GM12878 (cell line): ENCODE measurements at regions not wholly inside any gene's neighbourhood (a gene's known extent, or its start where the extent isn't known, plus 50 kb on each side); places are given as distances from the start of the nearest gene placed in this dataset.

Experiments used
- ATAC-seq: fragments of 200-7000 bp; cut with Tn5 transposase; 3 replicates; pipeline ENCODE4 v1.9.1; 2020; ENCODE audit warnings: mild to moderate bottlenecking, moderate library complexity
- BruUV-seq: library from RNA; stranded (reverse); fragments of 400-500 nt; replicated peaks from 2 replicates; lab custom pipeline; 2021; lab: Mats Ljungman, UMichigan
- CTCF ChIA-PET: fragments of 300-600 bp; sonication (Branson Sonifier 250); formaldehyde crosslinking; extraction: SDS; loops from one replicate; lab custom pipeline; 2021; ENCODE audit warnings: inconsistent platforms; lab: Yijun Ruan, JAX
- POLR2A ChIA-PET: fragments of 350-600 bp; formaldehyde crosslinking; extraction: SDS; loops from one replicate; lab custom pipeline; 2021; ENCODE audit warnings: inconsistent platforms; lab: Charles Lee
- RAD21 ChIA-PET: fragments of 300-600 bp; sonication (Branson Sonifier 250); formaldehyde crosslinking; loops from one replicate; lab custom pipeline; 2023; ENCODE audit warnings: antibody characterized with exemption; ENCODE audit not compliant: unreplicated experiment; lab: Charles Lee
- SMC1A ChIA-PET: fragments of 300-600 bp; sonication (Branson Sonifier 250); formaldehyde crosslinking; loops from one replicate; lab custom pipeline; 2023; ENCODE audit not compliant: unreplicated experiment, uncharacterized antibody; lab: Charles Lee
- DNase-seq: peaks from one replicate; pipeline ENCODE4 v3.0.0-alpha.2; 2011; ENCODE audit warnings: low read depth, low spot score
- FAIRE-seq: peaks from 3 replicates; lab custom pipeline; 2011; peaks lifted over from hg19 to GRCh38; lab: Jason Lieb, UNC
- H2AFZ ChIP-seq: 2 replicates; pipeline ENCODE4 v1.6.0; 2011; ENCODE audit warnings: low read depth, low read length, control low read depth; ENCODE audit not compliant: control insufficient read depth
- H3K27ac ChIP-seq: 2 replicates; pipeline ENCODE4 v1.5.1; 2011; ENCODE audit warnings: control low read depth; ENCODE audit not compliant: control insufficient read depth, insufficient read depth
- H3K27me3 ChIP-seq, 2 experiments: replicated peaks in 1 of 2; 2 replicates each; pipeline versions ENCODE4 v1.6.0 to v1.6.1; 2011; ENCODE audit warnings: low read length in 1 of 2; ENCODE audit not compliant: control insufficient read depth in 2 of 2, insufficient read depth in 2 of 2
- H3K36me3 ChIP-seq, 2 experiments: 2 replicates each; pipeline ENCODE4 v1.5.1; 2011; ENCODE audit warnings: low read length in 1 of 2; ENCODE audit not compliant: control insufficient read depth in 2 of 2, insufficient read depth in 2 of 2
- H3K4me1 ChIP-seq: 2 replicates; pipeline ENCODE4 v1.6.1; 2011; ENCODE audit warnings: mild to moderate bottlenecking, low read length, moderate library complexity, mixed read lengths; ENCODE audit not compliant: control insufficient read depth, insufficient read depth
- H3K4me2 ChIP-seq: 2 replicates; pipeline ENCODE4 v1.6.0; 2011; ENCODE audit warnings: control low read depth; ENCODE audit not compliant: control insufficient read depth, insufficient read depth
- H3K4me3 ChIP-seq: fragments of 200-600 bp; sonication (generic); 2 replicates; pipeline ENCODE4 v1.5.1; 2016
- H3K79me2 ChIP-seq: 2 replicates; pipeline ENCODE4 v1.6.0; 2011; ENCODE audit warnings: low read length; ENCODE audit not compliant: control insufficient read depth, insufficient read depth
- H3K9ac ChIP-seq: 2 replicates; pipeline ENCODE4 v1.8.0; 2011; ENCODE audit warnings: low read length, control low read depth, mixed read lengths; ENCODE audit not compliant: control insufficient read depth, insufficient read depth
- H3K9me3 ChIP-seq: replicated peaks from 3 replicates; pipeline ENCODE4 v1.5.1; 2011; ENCODE audit warnings: mild to moderate bottlenecking, low read length; ENCODE audit not compliant: control insufficient read depth, insufficient read depth
- H4K20me1 ChIP-seq: 2 replicates; pipeline ENCODE4 v1.6.0; 2011; ENCODE audit not compliant: control insufficient read depth, insufficient read depth
- ATF7 ChIP-seq: fragments of 450-650 bp; IDR thresholded peaks from 2 replicates; pipeline ENCODE4 v1.6.1; 2016; ENCODE audit warnings: low read depth, mild to moderate bottlenecking
- BMI1 ChIP-seq: fragments of 450-650 bp; IDR thresholded peaks from 2 replicates; pipeline ENCODE4 v1.6.1; 2016; ENCODE audit warnings: mild to moderate bottlenecking, moderate library complexity, borderline replicate concordance
- CBX3 ChIP-seq: fragments of 200-600 bp; sonication (generic); IDR thresholded peaks from 2 replicates; pipeline ENCODE4 v1.6.1; 2016; ENCODE audit warnings: low read depth, borderline replicate concordance
- CREB1 ChIP-seq: IDR thresholded peaks from 2 replicates; pipeline ENCODE4 v1.6.1; 2012; ENCODE audit warnings: low read depth, mild to moderate bottlenecking, inconsistent platforms
- ESRRA ChIP-seq: IDR thresholded peaks from 2 replicates; pipeline ENCODE4 v1.6.1; 2012; ENCODE audit warnings: mild to moderate bottlenecking, low read length, improper control_type of control experiment
- KAT2A ChIP-seq: conservative IDR thresholded peaks from 2 replicates; pipeline ENCODE4 v1.6.1; 2011; ENCODE audit warnings: low read depth, low read length; ENCODE audit not compliant: control insufficient read depth
- NBN ChIP-seq: fragments of 450-650 bp; IDR thresholded peaks from 2 replicates; pipeline ENCODE4 v1.6.1; 2016
- PAX8 ChIP-seq: fragments of 450-650 bp; IDR thresholded peaks from 2 replicates; pipeline ENCODE4 v1.6.1; 2017; ENCODE audit warnings: mild to moderate bottlenecking, moderate library complexity
- POU2F2 ChIP-seq: IDR thresholded peaks from 3 replicates; pipeline ENCODE4 v1.6.1; 2011; ENCODE audit warnings: low read depth, mild to moderate bottlenecking, low read length, borderline replicate concordance
- RFX5 ChIP-seq: IDR thresholded peaks from 2 replicates; pipeline ENCODE4 v1.6.1; 2011; ENCODE audit warnings: low read depth, low read length, improper control_type of control experiment
- SMAD1 ChIP-seq: fragments of 450-650 bp; IDR thresholded peaks from 2 replicates; pipeline ENCODE4 v1.6.1; 2018; ENCODE audit warnings: mild to moderate bottlenecking, low read depth; ENCODE audit not compliant: partially characterized antibody
- SMARCA5 ChIP-seq: fragments of 450-650 bp; IDR thresholded peaks from 2 replicates; pipeline ENCODE4 v1.6.1; 2017; ENCODE audit warnings: mild to moderate bottlenecking
- SREBF1 ChIP-seq: IDR thresholded peaks from 2 replicates; pipeline ENCODE4 v1.6.1; 2012; ENCODE audit warnings: mild to moderate bottlenecking, low read length
- SRF ChIP-seq, 2 experiments: IDR thresholded peaks; 2 replicates each; pipeline ENCODE4 v1.6.1; 2011; ENCODE audit warnings: low read depth in 2 of 2, low read length in 2 of 2, mild to moderate bottlenecking in 1 of 2, moderate library complexity in 1 of 2
- STAT1 ChIP-seq: fragments of 450-650 bp; conservative IDR thresholded peaks from 2 replicates; pipeline ENCODE4 v1.6.1; 2014; ENCODE audit warnings: antibody characterized with exemption, mild to moderate bottlenecking
- WGBS: methylation state at CpG from one replicate; pipeline ENCODE4 v1.1.6; 2016; ENCODE audit warnings: low lambda C conversion rate; ENCODE audit not compliant: insufficient replicate concordance, insufficient coverage; ENCODE audit errors: missing lambda C conversion rate; 5-methylcytosine and 5-hydroxymethylcytosine counted together
- in situ Hi-C: fragments of 300-500 bp; cut with MboI; formaldehyde crosslinking; loops from 9 replicates; pipeline ENCODE4 v1.14.3; 2018; ENCODE audit warnings: mixed read lengths
- intact Hi-C: fragments of 100-400 bp; cut with micrococcal nuclease; formaldehyde crosslinking; loops from one replicate; pipeline ENCODE4 v1.14.2; 2022; ENCODE audit not compliant: unreplicated experiment
- TF ChIP-seq, protein P1 (sequence below): IDR thresholded peaks from 2 replicates; pipeline ENCODE4 v1.6.1; 2012; ENCODE audit warnings: low read depth, low read length, improper control_type of control experiment
- TF ChIP-seq, protein P2 (sequence below): fragments of 450-650 bp; IDR thresholded peaks from 2 replicates; pipeline ENCODE4 v1.6.1; 2017; ENCODE audit warnings: mild to moderate bottlenecking, low read depth, inconsistent platforms; ENCODE audit not compliant: poor library complexity, severe bottlenecking
- TF ChIP-seq, protein P3 (sequence below): IDR thresholded peaks from 2 replicates; pipeline ENCODE4 v1.6.1; 2011; ENCODE audit warnings: borderline replicate concordance, low read depth, mild to moderate bottlenecking, moderate library complexity, low read length; ENCODE audit not compliant: insufficient read depth, poor library complexity, severe bottlenecking
- TF ChIP-seq, protein P4 (sequence below): fragments of 450-650 bp; formaldehyde crosslinking; IDR thresholded peaks from 2 replicates; pipeline ENCODE4 v1.4.0; 2022; ENCODE audit warnings: mild to moderate bottlenecking, moderate library complexity

DNA sequence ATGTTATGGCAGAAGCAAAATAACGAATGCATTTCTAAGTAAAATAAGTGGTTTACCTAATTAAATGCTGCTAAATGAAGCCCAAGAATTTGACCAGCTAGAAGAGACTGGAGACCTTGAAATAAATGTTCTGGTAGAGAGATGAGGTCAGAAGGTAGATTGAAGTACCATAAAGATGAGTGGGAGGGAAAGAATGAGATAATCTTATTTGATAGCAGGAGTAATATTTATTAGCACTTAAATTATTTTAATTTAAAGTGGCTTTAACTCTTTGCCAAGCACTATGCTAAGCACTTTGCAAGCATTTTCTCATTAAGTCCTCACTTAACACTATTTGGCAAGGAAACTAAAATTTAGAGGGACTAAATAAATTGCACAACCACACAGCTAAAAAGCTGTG lies 314.9 kb upstream of the CCDC54 start:
- SMC1A ChIA-PET: interaction anchor here (1.2 kb wide), 1 partner anchor 11 kb away, joined by 3 read pairs; no protein-coding TSS in a partner anchor
- Histone ChIP-seq H4K20me1 (no peaks in the 10 kb centered on the region), H3K4me3 (no peak overlapping the region), H3K9ac (no peak overlapping the region), H3K36me3 (no peaks in the 10 kb centered on the region), H3K27me3 (no peaks in the 10 kb centered on the region), H3K4me2 (no peak overlapping the region), H3K4me1 (no peaks in the 10 kb centered on the region), H3K79me2 (no peaks in the 10 kb centered on the region), H2AFZ (no peak overlapping the region), H3K9me3 (no peaks in the 10 kb centered on the region), H3K27ac (no peak overlapping the region)
- no peak for DNase-seq
- 5% methylated on average over 1 of the region's 1 CpG for WGBS
- TF ChIP-seq KAT2A: no peak
- no peak for TF ChIP-seq ATF7
- TF ChIP-seq, protein P1, sequence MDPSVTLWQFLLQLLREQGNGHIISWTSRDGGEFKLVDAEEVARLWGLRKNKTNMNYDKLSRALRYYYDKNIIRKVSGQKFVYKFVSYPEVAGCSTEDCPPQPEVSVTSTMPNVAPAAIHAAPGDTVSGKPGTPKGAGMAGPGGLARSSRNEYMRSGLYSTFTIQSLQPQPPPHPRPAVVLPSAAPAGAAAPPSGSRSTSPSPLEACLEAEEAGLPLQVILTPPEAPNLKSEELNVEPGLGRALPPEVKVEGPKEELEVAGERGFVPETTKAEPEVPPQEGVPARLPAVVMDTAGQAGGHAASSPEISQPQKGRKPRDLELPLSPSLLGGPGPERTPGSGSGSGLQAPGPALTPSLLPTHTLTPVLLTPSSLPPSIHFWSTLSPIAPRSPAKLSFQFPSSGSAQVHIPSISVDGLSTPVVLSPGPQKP: no peak
- no peak for TF ChIP-seq BMI1
- TF ChIP-seq SMAD1: no peak
- no peak for TF ChIP-seq POU2F2
- TF ChIP-seq, protein P2, sequence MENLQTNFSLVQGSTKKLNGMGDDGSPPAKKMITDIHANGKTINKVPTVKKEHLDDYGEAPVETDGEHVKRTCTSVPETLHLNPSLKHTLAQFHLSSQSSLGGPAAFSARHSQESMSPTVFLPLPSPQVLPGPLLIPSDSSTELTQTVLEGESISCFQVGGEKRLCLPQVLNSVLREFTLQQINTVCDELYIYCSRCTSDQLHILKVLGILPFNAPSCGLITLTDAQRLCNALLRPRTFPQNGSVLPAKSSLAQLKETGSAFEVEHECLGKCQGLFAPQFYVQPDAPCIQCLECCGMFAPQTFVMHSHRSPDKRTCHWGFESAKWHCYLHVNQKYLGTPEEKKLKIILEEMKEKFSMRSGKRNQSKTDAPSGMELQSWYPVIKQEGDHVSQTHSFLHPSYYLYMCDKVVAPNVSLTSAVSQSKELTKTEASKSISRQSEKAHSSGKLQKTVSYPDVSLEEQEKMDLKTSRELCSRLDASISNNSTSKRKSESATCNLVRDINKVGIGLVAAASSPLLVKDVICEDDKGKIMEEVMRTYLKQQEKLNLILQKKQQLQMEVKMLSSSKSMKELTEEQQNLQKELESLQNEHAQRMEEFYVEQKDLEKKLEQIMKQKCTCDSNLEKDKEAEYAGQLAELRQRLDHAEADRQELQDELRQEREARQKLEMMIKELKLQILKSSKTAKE: no peak
- no peak for TF ChIP-seq SRF (IDR thresholded peaks at IDR 0.05; ENCODE audit: low read depth in 2 of 2, low read length in 2 of 2)
- TF ChIP-seq SREBF1: no peak
- no peak for TF ChIP-seq CREB1
- TF ChIP-seq NBN: no peak
- no peak for TF ChIP-seq RFX5
- no peak for TF ChIP-seq CBX3
- TF ChIP-seq, protein P3, sequence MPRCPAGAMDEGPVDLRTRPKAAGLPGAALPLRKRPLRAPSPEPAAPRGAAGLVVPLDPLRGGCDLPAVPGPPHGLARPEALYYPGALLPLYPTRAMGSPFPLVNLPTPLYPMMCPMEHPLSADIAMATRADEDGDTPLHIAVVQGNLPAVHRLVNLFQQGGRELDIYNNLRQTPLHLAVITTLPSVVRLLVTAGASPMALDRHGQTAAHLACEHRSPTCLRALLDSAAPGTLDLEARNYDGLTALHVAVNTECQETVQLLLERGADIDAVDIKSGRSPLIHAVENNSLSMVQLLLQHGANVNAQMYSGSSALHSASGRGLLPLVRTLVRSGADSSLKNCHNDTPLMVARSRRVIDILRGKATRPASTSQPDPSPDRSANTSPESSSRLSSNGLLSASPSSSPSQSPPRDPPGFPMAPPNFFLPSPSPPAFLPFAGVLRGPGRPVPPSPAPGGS: no peak
- no peak for TF ChIP-seq PAX8
- TF ChIP-seq, protein P4, sequence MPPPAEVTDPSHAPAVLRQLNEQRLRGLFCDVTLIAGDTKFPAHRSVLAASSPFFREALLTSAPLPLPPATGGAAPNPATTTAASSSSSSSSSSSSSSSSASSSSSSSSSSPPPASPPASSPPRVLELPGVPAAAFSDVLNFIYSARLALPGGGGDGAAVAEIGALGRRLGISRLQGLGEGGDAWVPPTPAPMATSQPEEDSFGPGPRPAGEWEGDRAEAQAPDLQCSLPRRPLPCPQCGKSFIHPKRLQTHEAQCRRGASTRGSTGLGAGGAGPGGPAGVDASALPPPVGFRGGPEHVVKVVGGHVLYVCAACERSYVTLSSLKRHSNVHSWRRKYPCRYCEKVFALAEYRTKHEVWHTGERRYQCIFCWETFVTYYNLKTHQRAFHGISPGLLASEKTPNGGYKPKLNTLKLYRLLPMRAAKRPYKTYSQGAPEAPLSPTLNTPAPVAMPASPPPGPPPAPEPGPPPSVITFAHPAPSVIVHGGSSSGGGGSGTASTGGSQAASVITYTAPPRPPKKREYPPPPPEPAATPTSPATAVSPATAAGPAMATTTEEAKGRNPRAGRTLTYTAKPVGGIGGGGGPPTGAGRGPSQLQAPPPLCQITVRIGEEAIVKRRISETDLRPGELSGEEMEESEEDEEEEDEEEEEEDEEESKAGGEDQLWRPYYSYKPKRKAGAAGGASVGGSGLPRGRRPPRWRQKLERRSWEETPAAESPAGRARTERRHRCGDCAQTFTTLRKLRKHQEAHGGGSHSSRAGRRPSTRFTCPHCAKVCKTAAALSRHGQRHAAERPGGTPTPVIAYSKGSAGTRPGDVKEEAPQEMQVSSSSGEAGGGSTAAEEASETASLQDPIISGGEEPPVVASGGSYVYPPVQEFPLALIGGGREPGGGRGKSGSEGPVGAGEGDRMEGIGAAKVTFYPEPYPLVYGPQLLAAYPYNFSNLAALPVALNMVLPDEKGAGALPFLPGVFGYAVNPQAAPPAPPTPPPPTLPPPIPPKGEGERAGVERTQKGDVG: no peak
- TF ChIP-seq SMARCA5: no peak
- no peak for TF ChIP-seq STAT1
- no peak for TF ChIP-seq ESRRA
- FAIRE-seq: no peak
- in situ Hi-C loops (no loop called here), intact Hi-C loops (loop anchor here (10.0 kb wide), 2 partner anchors 428 to 1378 kb away; no protein-coding TSS in a partner anchor)
- CTCF ChIA-PET: interaction anchor here (1.4 to 1.9 kb wide), 2 partner anchors 16 to 57 kb away, joined by 3 to 4 read pairs; no protein-coding TSS in a partner anchor
- RAD21 ChIA-PET: no interaction called here
- POLR2A ChIA-PET: no interaction called here
- no TSS peak for BruUV-seq
- ATAC-seq: no peak
